HG02678 (cell line): ENCODE measurements at regions not wholly inside any gene's neighbourhood (a gene's known extent, or its start where the extent isn't known, plus 50 kb on each side); places are given as distances from the start of the nearest gene placed in this dataset.

Experiments used
- ATAC-seq: cut with Tn5 transposase; IDR thresholded peaks from one replicate; pipeline ENCODE4 v1.9.1; 2021; ENCODE audit warnings: mild to moderate bottlenecking, moderate library complexity; ENCODE audit not compliant: unreplicated experiment

DNA sequence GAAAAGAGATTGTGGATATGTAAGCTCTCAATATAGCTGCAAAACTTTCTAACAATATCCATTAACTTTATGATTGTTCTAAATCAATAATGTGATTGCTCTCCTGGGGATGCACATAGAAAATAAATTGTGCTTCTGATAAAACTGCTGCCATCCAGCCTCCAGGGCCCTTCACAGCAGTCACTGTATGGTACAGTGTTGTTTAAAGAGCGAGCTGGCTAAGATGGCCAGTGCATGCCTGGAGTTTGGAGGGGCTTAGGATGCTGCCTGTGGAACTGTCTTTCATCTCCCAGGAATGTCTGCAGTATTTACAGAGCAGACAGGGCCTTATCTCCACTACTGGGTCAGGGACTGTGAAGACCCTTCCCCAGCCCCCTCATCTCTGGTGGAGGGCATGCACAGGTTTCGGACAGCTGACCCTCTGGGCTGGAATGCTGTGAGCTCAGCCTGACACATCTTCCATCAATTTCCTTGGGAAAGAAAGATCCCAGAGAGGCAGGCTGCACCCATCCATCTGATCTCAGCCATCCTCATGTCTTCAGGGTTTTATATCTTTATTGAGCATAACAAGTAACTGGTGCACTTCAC, 137.0 kb downstream of the PLPP3 start:
- ATAC-seq, result no peak

DNA sequence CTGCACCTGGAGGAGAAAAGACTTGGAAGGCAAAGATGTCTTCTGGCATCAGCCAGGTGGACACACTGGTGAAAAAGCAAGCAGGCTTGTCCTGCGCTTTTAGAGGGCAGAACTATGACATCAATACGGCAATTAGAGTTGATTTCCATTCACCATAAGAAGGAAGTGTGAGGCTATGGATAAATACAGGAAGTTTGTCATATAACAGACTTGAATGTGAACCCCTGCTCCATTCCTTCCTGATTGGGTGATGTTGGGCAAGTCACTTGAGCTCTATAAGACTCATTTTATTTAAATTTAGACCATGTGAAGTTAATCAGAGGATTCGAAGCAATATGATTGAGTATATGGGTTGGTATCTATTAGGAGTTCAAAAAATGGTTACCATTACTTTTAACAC, 137.8 kb downstream of the PLPP3 start:
- no peak for ATAC-seq

DNA sequence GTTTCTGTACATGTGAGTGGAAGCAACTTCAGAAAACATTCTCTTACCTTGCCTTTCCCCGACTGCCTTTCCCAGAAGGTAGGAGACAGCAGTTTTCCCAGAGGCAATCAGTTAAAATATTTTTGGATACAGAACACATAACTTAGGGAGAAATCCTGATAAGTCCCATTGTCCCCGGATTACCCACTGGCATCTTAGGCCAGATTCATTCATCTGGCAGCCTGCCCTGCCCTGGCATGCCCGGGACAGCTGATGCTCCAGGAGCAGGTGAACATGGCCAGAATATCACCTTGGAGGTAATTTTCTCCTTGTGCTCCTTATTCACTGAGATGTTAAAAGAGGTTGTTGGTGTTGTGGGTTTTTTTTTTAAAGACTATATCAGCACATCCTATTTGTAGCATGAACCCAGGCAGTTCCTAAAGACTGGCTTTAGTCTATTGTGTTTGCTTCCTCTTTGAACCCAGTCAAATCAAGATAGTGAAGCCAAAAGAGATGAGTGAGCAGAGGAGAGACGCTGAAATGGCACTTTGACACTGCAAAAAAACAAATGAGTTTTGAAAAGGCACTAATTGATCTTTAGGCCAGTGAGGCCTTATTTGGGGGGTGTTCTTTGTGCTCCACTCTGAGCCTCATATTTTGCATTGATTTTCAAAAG, 139.6 kb downstream of the PLPP3 start:
- no peak for ATAC-seq

DNA sequence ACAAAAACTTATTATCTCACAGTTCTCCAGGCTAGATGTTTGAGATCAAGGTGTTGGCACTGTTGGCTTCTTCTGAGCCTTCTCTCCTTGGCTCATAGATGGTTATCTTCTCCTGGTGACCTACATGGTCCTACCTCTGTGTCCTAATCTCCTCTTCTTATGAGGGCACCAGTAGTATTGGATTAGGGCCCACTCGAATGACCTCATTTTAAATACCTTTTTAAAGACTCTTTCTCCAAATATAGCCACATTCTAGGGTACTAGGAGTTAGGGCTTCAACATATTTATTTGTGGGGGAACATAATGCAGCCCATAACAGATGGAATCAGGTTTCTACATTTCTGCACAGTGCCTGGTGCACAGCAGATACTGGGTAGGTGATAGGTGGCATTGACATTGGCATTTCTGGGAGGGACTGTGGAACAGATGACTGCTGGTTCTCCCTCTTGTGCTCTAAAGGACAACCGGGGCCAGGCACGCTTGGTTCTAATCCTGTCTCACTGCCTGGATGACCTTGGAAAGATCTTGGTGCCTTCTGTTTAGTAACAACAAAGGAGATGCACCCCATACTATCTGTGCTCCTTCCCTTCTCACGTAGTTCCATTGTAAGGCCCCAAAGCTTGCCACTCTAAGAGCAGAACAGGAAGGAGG, 140.3 kb downstream of the PLPP3 start:
- no peak for ATAC-seq

DNA sequence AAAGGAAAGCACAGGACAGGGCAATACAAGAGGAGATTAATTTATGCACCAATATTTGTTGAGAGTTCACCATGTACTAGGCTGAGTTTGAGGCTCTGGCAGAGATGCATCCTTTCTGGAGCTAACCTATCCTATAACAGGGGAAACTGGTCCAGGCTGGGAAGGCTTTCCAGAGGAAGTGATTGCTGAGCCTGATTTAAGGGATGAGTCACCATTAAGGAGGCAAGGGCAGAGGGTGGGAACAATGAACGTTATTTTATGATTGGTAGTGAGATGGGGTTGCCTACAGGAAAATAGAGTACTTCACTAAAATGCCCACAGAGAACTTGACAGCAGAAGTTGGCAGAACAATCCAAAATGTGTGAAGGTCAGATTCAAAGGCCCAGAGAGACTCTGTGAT, 141.4 kb downstream of the PLPP3 start:
- no peak for ATAC-seq

DNA sequence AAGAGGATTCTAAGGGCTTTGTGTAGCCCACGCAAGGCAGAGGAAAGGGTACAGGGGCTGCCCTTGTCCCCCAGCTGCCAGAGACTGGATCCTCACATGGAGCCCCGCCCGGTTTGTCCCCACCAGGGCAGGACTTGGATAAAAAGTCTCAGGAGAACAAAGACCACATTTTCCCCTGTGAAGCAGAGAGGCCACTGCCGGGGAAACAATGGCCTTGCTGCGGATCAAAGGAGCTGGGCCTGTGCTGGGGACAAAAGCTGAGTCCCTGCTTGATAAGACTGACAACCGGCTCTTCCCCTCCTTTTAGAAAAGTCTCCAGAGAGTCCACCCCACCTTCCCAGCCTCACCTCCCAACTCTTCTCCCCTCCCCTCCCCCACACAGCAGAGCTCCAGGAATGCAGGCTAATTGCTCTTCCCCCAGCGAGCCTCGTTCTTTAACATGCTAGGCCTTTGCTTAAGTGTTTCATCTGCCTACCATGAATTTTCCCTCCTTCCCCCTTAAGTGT, 142.4 kb downstream of the PLPP3 start:
- ATAC-seq, result no peak

DNA sequence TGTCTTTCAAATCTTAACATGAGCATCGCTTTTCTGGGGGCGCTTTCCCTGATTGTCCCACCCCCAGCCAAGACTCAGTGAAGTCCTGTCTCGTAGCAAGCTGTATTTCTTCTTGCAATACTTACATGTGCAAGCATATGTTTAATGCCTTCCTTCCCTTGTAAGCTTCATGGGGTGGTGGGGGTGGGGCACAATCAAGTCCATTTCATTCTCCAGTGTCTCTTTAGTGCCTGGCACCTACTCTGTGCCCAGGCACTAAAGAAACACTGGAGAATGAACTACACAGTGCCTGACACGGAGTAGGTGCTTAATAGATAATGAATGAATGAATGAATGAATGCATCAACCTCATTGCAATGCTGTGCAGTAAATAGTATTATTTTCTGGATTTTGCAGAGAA, 143.1 kb downstream of the PLPP3 start:
- ATAC-seq, result no peak

DNA sequence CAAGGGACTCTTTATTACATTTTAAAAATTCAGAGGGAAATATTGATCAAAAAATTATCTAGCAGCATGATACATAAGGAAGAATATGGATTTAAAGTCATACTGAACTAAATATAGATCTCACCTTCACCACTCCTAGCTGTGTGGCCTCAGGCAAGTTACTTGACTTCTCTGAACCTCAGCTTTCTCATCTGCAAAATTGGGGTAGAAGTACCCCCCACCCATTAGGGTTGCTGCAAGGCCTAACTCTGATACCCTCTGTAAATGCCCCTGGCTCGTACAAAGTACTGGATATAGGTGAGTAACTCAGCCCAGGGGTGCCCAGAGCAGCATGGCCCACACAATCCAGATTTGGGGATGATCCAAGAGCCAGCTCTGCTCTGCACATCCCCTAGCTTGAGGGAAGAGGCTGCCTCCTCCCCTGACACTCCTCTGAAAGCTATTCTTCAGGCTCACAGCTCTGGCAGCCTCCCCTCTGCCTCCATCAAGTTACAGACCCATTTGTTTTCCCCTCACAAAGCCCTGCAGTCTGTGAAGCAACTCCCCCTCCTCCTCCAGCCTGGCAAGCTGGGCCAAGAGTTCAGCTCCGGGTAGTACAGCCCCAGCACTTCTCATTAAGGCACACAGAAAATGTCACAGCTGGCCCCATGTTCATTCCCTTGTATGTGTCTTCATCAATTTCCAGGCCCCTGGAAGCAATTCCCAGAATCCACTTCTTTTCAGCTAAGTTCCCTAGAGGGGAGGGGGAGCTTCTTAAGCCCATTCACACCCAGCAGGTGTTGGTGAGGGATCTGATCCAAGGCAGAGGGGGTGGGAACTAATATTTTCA, 143.7 kb downstream of the PLPP3 start:
- ATAC-seq, result no peak

DNA sequence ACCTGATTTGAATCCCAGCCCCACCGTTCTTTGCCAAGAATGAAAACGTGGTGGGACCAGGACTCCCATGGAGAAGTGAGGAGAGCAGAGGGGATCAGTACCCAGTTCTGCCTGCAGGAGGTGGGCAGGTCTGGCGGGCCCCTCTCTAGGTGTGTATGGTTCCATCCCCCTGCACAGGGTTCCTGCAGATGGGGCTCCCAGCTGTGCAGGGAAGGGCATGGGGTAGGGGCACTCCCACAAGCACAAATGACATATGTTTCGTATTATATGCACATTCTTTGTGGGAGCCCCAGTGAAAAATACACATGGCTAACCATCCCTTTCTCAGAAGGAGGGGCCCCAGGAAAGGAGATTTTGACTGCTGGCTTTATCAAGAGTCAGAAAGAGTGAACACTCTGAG, 144.6 kb downstream of the PLPP3 start:
- no peak for ATAC-seq

DNA sequence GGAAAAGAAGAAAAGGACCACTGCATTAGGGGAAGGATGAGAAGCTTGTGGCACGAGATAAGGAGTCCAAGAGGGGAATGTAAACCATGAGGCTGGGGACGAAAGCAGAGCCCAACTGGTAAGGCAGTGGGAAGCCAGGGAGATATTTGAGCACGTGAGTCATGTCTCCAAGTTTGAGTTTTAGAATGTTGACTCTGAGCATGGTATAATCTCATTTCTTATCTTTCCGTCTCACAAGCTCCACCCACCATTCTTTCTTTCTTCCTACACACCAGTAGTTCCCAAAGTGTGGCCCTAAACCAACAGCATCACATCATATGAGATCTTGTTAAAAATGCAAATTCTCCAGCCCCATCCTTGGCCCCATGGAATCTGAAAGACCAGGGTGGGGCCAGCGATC, 145.3 kb downstream of the PLPP3 start:
- ATAC-seq, result no peak

DNA sequence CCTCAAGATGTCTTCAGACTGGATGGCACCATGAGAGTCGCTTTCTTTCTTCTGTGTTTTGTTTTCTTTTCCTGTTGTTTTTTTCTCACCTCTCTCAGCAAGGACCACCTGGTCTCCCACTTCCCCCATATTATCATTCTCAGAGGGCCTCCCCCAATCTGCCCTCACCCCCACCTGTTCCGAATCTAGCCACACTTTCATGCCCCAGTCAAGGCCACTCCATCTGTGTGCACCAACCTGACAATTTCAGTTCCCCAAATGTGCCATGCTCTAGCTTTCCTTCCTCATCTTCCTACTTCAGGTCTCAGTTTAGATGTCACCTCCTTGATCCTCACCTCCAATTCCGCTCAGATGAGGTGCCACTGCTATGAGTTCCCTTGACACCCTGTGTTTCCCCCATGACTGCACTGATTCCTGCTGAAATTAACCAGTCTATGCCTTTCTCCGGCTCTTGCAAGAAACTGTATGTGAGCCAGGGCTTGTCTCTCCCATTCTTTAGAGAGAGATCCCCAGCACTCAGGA, 146.2 kb downstream of the PLPP3 start:
- ATAC-seq, result no peak

DNA sequence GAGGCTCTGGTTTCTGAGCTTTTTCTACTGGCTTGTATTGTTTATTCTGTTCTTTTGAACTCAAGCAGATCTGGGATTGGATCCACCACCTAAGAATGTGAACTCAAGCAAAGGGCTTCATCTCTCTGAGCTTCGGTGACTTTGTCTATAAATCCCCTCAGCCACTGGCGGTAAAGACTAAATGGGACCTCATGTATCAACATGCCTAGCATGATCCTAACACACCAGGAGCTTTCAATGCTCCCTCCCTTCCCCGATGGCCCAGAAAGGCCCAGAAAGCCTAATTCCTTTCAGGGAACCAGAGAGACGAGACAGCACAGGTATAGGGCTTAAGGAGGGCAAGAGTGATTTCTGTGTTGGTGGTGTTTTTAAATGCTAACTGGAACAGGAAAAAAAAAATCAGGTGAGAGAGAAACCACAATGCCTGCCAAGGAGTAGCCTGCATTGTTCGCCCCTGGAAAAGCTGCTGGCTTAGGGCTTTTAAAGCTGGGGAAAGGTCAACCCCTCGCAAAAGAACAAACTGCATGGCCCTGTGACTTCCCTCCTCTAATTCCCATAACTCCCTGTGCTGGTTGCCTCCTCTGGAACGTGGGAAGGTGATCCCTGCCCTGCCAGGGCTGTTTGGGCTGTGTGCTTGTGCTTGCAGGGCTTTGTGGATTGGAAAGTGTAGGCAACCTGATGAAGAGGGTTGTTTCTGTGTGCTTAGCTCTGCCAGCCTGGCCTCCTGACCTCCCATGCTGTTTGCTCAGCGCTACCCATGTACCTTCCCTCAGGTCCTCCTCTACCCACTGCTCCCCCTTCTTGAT, 147.0 kb downstream of the PLPP3 start:
- no peak for ATAC-seq

DNA sequence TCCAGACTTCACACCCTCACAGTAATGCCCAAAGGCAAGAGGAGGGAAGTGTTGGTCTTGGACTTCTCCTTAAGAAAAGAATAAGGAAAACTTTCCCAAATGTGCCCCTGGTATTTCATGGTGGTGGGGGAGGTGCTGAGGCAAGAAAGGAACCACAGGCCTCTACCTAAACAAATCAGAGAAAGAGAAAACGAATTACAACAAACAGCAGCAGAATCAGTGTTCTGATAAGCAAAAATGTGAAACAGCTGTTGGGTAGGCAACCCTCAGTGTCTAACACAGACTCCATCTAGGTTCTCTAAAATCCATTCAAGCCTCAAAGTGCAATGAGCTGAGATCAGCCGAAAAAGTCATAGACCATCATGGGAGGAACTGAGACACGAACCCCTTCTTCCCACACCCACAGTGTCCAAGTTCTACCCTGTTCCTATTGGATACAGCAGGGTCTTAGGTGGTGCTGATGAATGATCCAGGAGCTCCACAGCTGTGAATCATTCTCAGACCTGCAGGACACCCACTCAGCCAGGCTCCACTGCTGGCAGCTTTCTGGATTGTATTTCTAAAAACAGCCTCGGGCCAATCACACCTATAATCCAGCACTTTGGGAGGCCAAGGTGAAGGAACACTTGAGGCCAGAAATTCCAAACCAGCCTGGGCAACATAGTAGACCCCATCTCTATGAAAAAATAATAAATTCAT, 149.1 kb downstream of the PLPP3 start:
- ATAC-seq, result no peak

DNA sequence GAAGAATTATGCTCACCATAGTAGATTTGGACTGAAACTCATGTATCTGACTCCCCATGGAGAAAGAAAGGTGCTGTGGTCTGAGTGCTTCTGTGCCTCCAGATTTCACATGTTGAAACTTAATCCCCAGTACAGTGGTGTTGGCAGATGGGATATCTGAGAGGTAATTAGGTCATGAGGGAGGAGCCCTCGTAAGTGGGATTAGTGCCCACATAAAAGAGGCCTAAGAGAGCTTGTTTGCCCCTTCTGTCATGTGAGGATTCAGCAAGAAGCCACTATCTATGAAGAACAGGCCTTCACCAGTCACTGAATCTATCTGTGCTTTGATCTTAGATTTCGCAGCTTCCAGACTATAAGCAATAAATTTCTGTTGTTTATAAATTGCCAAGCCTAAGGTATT, 150.1 kb downstream of the PLPP3 start:
- ATAC-seq, result no peak

DNA sequence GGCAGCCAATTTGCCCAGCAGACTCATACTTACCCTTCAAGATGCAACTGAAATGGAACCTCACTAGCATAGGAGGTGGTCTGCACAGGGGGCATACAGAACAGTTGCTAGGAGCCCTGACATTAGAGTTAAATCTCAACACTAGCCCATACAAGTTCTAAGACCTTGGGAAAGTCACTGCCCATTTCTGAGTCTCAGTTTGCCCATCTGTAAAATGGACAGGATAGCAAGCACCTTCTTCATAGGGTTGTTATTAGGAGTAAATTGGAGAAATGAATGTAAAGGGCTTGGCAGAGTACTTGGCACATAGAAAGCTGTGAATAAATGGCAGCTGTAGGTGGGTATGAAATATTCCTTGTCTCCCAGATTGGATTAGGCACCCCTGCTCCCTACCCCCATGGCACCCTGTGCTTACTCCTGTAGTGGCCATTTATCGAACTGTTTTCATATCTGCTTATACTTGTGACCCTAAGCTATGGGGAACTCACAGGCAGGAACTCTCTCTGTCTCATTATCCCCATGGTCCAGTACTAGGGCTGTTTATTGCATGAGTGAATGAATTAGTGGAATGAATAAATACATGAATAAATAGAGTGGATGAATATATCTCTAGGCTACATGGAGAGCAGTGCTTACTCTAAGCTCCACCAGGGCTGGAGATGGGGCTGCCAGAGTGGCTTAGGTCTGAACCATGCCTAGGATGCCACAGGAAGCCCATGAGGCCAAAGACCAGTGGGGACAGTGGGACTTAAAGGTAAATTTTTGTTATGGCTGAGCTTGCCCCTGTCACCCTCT, 152.6 kb downstream of the PLPP3 start:
- ATAC-seq, result no peak

DNA sequence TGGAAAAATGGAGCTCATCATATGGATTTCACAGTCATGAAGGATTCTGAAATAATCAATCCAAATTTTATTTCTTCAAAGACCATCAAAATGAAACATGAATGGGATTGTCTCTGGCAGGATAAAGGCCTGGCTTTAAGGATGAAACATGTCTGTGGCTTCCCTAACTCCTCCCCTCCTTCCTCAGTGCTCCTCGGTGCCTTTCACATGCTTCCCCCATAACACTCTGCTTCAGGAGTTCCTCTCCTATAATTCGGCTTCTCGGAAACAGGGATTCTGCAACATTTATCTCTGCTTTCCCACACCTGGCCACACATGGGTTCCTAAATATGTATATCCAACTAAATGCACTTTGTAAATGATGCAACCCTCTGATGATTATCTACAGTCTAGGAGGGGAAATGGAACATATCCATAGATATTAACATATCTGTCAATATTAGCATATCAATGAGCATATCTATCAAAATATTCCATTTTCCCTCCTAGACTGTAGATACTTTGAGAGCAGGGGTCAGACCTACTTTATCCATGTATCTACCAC, 153.8 kb downstream of the PLPP3 start:
- no peak for ATAC-seq

DNA sequence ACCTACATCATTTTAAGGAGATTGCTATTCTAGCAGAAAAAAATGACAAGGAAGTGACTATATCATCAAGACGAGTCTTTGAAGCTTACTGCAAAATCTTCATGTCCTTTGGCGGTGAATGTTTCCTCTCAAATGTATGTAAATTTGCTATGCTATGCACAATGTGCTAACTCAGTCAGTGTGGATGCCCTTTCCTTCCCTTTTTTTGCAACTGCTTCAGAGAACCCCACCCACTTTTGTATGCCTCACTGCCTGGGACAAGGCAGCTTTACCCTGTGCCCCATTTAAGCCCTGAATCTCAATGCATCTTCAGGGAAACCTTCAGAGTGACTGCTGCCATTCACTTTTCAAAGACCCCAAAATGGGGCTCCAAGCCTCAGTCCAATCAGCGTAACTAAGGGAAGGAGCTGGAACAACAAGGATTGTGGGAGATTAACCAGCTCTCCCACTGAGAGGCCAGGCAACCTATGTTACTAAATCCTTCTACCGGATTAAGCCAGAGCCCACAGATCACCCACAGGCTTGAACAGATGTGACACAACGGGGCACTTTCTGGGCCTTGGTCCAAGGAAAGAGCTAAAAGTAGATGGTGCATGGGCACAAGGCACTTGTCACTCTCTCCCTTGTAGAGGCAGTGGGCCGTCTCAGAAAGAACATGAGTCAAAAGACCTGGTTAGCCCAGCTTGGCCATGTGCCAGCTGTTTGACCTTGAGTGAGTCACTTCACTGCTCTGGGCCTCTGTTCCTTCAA, 154.4 kb downstream of the PLPP3 start:
- ATAC-seq, result no peak

DNA sequence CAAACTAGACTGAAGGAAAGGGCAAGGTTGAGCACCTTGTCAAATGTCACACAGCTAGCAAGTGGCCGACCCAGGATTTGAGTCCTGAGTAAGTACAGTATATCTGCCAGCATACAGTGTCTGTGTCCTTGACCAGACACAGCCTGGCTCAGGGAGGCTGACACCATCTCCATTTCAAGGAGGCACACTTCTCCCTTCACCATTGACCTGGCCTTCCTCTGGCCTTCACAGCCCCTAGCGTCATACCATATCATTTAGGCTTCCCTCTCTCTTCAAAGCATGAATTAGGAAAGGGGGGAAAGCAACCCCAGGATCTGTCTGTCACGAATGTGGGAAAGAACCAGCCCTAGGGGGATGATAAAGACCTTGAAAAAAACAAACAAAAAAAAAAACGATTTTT, 155.6 kb downstream of the PLPP3 start:
- no peak for ATAC-seq
